GM18519 (cell line): ENCODE measurements at regions not wholly inside any gene's neighbourhood (a gene's known extent, or its start where the extent isn't known, plus 50 kb on each side); places are given as distances from the start of the nearest gene placed in this dataset.

Source experiments
- ATAC-seq: cut with Tn5 transposase; IDR thresholded peaks from one replicate; pipeline ENCODE4 v1.9.1; 2021; ENCODE audit warnings: mild to moderate bottlenecking, moderate library complexity; ENCODE audit not compliant: unreplicated experiment, low FRiP score

GRCh38 chr2:2823061-2823753, 492.1 kb upstream of the MYT1L start:
- ATAC-seq, result no peak

- ATAC-seq, result no peak
Observed at GRCh38 chr2:2822143-2822542, 491.1 kb upstream of the MYT1L start.

- ATAC-seq, result no peak
Observed at GRCh38 chr2:2812648-2813047, 481.6 kb upstream of the MYT1L start.

GRCh38 chr2:2812117-2812516, 481.0 kb upstream of the MYT1L start:
- ATAC-seq, result no peak

- ATAC-seq, result no peak
Observed at GRCh38 chr2:2810504-2810903, 479.4 kb upstream of the MYT1L start.

- no peak for ATAC-seq
Observed at GRCh38 chr2:2809771-2810170, 478.7 kb upstream of the MYT1L start.

GRCh38 chr2:2808551-2809058, 477.5 kb upstream of the MYT1L start:
- ATAC-seq, result no peak

GRCh38 chr2:2806711-2807110, 475.6 kb upstream of the MYT1L start:
- no peak for ATAC-seq

- ATAC-seq, result no peak
Observed at GRCh38 chr2:2805263-2805662, 474.2 kb upstream of the MYT1L start.

GRCh38 chr2:2804528-2804927, 473.5 kb upstream of the MYT1L start:
- no peak for ATAC-seq

GRCh38 chr2:2801458-2801857, 470.4 kb upstream of the MYT1L start:
- no peak for ATAC-seq

GRCh38 chr2:2800697-2801096, 469.6 kb upstream of the MYT1L start:
- ATAC-seq, result no peak

GRCh38 chr2:2800001-2800400, 468.9 kb upstream of the MYT1L start:
- ATAC-seq, result no peak

- no peak for ATAC-seq
Observed at GRCh38 chr2:2799151-2799697, 468.1 kb upstream of the MYT1L start.

- no peak for ATAC-seq
Observed at GRCh38 chr2:2798337-2798736, 467.3 kb upstream of the MYT1L start.

- no peak for ATAC-seq
Observed at GRCh38 chr2:2797797-2798196, 466.7 kb upstream of the MYT1L start.

GRCh38 chr2:2796207-2796606, 465.1 kb upstream of the MYT1L start:
- no peak for ATAC-seq

- no peak for ATAC-seq
Observed at GRCh38 chr2:2795438-2796091, 464.5 kb upstream of the MYT1L start.

- no peak for ATAC-seq
Observed at GRCh38 chr2:2793925-2794560, 463.0 kb upstream of the MYT1L start.

- no peak for ATAC-seq
Observed at GRCh38 chr2:2793514-2793913, 462.4 kb upstream of the MYT1L start.

- no peak for ATAC-seq
Observed at GRCh38 chr2:2791606-2792005, 460.5 kb upstream of the MYT1L start.
